Mesendoderm (in vitro differentiated cells): ENCODE measurements at regions not wholly inside any gene's neighbourhood (a gene's known extent, or its start where the extent isn't known, plus 50 kb on each side); places are given as distances from the start of the nearest gene placed in this dataset.

Experiments
- DNase-seq: peaks from one replicate; pipeline ENCODE4 v3.0.0; 2013
- H2AK5ac ChIP-seq: 2 replicates; pipeline ENCODE4 v1.6.1; 2013; ENCODE audit warnings: low read length, inconsistent platforms
- H2BK120ac ChIP-seq: 2 replicates; pipeline ENCODE4 v1.6.1; 2013; ENCODE audit warnings: low read depth, mild to moderate bottlenecking, low read length, moderate library complexity, mixed read lengths
- H2BK15ac ChIP-seq: replicated peaks from 2 replicates; pipeline ENCODE4 v1.6.1; 2013; ENCODE audit warnings: low read depth, mild to moderate bottlenecking, moderate library complexity
- H2BK5ac ChIP-seq: 2 replicates; pipeline ENCODE4 v1.6.1; 2013; ENCODE audit warnings: low read length, inconsistent platforms
- H3K18ac ChIP-seq: 2 replicates; pipeline ENCODE4 v1.6.1; 2013; ENCODE audit warnings: mild to moderate bottlenecking, low read length, mixed read lengths
- H3K23ac ChIP-seq: one replicate; pipeline ENCODE4 v1.6.1; 2013; ENCODE audit warnings: low read length
- H3K27ac ChIP-seq: 2 replicates; pipeline ENCODE4 v1.5.1; 2013; ENCODE audit warnings: low read depth, mild to moderate bottlenecking, inconsistent platforms, low read length, moderate library complexity
- H3K27me3 ChIP-seq: 2 replicates; pipeline ENCODE4 v1.6.1; 2013; ENCODE audit warnings: low read length, control low read depth, mild to moderate bottlenecking, inconsistent platforms; ENCODE audit not compliant: insufficient read depth, poor library complexity
- H3K36me3 ChIP-seq: 2 replicates; pipeline ENCODE4 v1.6.1; 2013; ENCODE audit warnings: low read length, inconsistent platforms; ENCODE audit not compliant: control insufficient read depth, insufficient read depth
- H3K4ac ChIP-seq: one replicate; pipeline ENCODE4 v1.6.1; 2013; ENCODE audit warnings: low read depth, mild to moderate bottlenecking, low read length, moderate library complexity
- H3K4me1 ChIP-seq: 2 replicates; pipeline ENCODE4 v1.6.1; 2013; ENCODE audit warnings: low read depth, low read length, inconsistent platforms; ENCODE audit not compliant: control insufficient read depth
- H3K4me2 ChIP-seq: 2 replicates; pipeline ENCODE4 v1.6.1; 2013; ENCODE audit warnings: low read length
- H3K4me3 ChIP-seq: 2 replicates; pipeline ENCODE4 v1.5.1; 2013; ENCODE audit warnings: mild to moderate bottlenecking, low read length
- H3K56ac ChIP-seq: one replicate; pipeline ENCODE4 v1.6.1; 2013; ENCODE audit warnings: low read length
- H3K79me1 ChIP-seq: 2 replicates; pipeline ENCODE4 v1.6.1; 2013; ENCODE audit warnings: low read length, inconsistent platforms
- H3K79me2 ChIP-seq: 2 replicates; pipeline ENCODE4 v1.6.1; 2013; ENCODE audit warnings: mild to moderate bottlenecking, low read length; ENCODE audit not compliant: control insufficient read depth, insufficient read depth
- H3K9ac ChIP-seq: 2 replicates; pipeline ENCODE4 v1.6.1; 2013; ENCODE audit warnings: low read length, inconsistent platforms
- H4K5ac ChIP-seq: one replicate; pipeline ENCODE4 v1.6.1; 2013; ENCODE audit warnings: low read length
- H4K8ac ChIP-seq: one replicate; pipeline ENCODE4 v1.6.1; 2013; ENCODE audit warnings: low read depth, mild to moderate bottlenecking, control low read depth, low read length, moderate library complexity
- WGBS: extraction: QIAGEN DNeasy Blood & Tissue Kit; methylation state at CpG from one replicate; pipeline ENCODE4 v1.1.7; 2013; ENCODE audit warnings: low lambda C conversion rate, missing lambda C conversion rate; ENCODE audit not compliant: insufficient coverage; ENCODE audit errors: extremely low coverage; 5-methylcytosine and 5-hydroxymethylcytosine counted together

- Histone ChIP-seq H3K27ac (no peak overlapping the region), H3K79me2 (no peaks in the 10 kb centered on the region), H2BK120ac (no peak overlapping the region), H4K5ac (no peak overlapping the region), H3K4me2 (no peak overlapping the region), H3K23ac (no peak overlapping the region), H2AK5ac (no peak overlapping the region), H3K4me3 (no peak overlapping the region), H3K9ac (no peak overlapping the region), H2BK15ac (no peak overlapping the region), H4K8ac (no peak overlapping the region), H3K36me3 (no peaks in the 10 kb centered on the region), H3K4ac (no peak overlapping the region), H3K56ac (peak overlapping the region; percentile 25), H3K27me3 (no peaks in the 10 kb centered on the region), H3K4me1 (no peaks in the 10 kb centered on the region), H3K79me1 (no peaks in the 10 kb centered on the region), H3K18ac (no peak overlapping the region), H2BK5ac (peak overlapping the region; percentile 36)
- no CpG with 5 or more reads among the region's 9 CpGs for WGBS
- DNase-seq: no peak
These were observed 297.3 kb downstream of the ABCC12 start for GRCh38 chr16:47858333-47858982.

- H2BK5ac ChIP-seq: no peak overlapping the region
- no peak overlapping the region for H3K27ac ChIP-seq
- H3K4me2 ChIP-seq: no peak overlapping the region
- no peaks in the 10 kb centered on the region for H3K79me1 ChIP-seq
- H2BK120ac ChIP-seq: no peak overlapping the region
- no peak overlapping the region for H3K4me3 ChIP-seq
- DNase-seq: no peak
- no peaks in the 10 kb centered on the region for H3K27me3 ChIP-seq
- WGBS: no CpG with 5 or more reads among the region's 3 CpGs
- no peak overlapping the region for H3K4ac ChIP-seq
- no peak overlapping the region for H3K56ac ChIP-seq
- H3K9ac ChIP-seq: no peak overlapping the region
- no peak overlapping the region for H2BK15ac ChIP-seq
- H3K23ac ChIP-seq: no peak overlapping the region
- H3K36me3 ChIP-seq: no peaks in the 10 kb centered on the region
- H4K8ac ChIP-seq: no peak overlapping the region
- H3K4me1 ChIP-seq: no peaks in the 10 kb centered on the region
- no peak overlapping the region for H4K5ac ChIP-seq
- H3K79me2 ChIP-seq: no peaks in the 10 kb centered on the region
- H2AK5ac ChIP-seq: no peak overlapping the region
- H3K18ac ChIP-seq: no peak overlapping the region
These were observed 300.4 kb downstream of the ABCC12 start for GRCh38 chr16:47855431-47855830.

GRCh38 chr16:47854737-47855136, 301.1 kb downstream of the ABCC12 start:
- DNase-seq: no peak
- Histone ChIP-seq H3K4me1 (no peaks in the 10 kb centered on the region), H3K27ac (no peak overlapping the region), H3K4me3 (no peak overlapping the region), H3K56ac (no peak overlapping the region), H3K4ac (no peak overlapping the region), H4K5ac (no peak overlapping the region), H3K4me2 (no peak overlapping the region), H3K27me3 (no peaks in the 10 kb centered on the region), H3K36me3 (no peaks in the 10 kb centered on the region), H4K8ac (no peak overlapping the region), H2AK5ac (no peak overlapping the region), H3K79me1 (no peaks in the 10 kb centered on the region), H2BK15ac (no peak overlapping the region), H2BK120ac (no peak overlapping the region), H3K18ac (no peak overlapping the region), H3K9ac (no peak overlapping the region), H2BK5ac (no peak overlapping the region), H3K23ac (no peak overlapping the region), H3K79me2 (no peaks in the 10 kb centered on the region)
- 100% methylated on average over 2 of the region's 2 CpGs for WGBS

- Histone ChIP-seq H2BK120ac (no peak overlapping the region), H3K4me1 (peaks cover 8% of the 10 kb centered on the region), H3K27me3 (no peaks in the 10 kb centered on the region), H3K23ac (no peak overlapping the region), H2BK5ac (no peak overlapping the region), H2BK15ac (no peak overlapping the region), H3K4ac (no peak overlapping the region), H3K27ac (no peak overlapping the region), H3K36me3 (no peaks in the 10 kb centered on the region), H4K5ac (no peak overlapping the region), H3K9ac (no peak overlapping the region), H3K56ac (peak overlapping the region; percentile 17), H3K4me3 (no peak overlapping the region), H3K79me1 (no peaks in the 10 kb centered on the region), H3K4me2 (no peak overlapping the region), H2AK5ac (no peak overlapping the region), H3K18ac (no peak overlapping the region), H3K79me2 (no peaks in the 10 kb centered on the region), H4K8ac (no peak overlapping the region)
- no peak for DNase-seq
- no CpG with 5 or more reads among the region's 6 CpGs for WGBS
These were observed 302.8 kb downstream of the ABCC12 start for GRCh38 chr16:47852991-47853390.

- Histone ChIP-seq H4K5ac (no peak overlapping the region), H3K79me1 (no peaks in the 10 kb centered on the region), H3K56ac (peak overlapping the region; percentile 27), H3K23ac (no peak overlapping the region), H3K27me3 (no peaks in the 10 kb centered on the region), H2BK120ac (no peak overlapping the region), H3K18ac (no peak overlapping the region), H2BK5ac (no peak overlapping the region), H4K8ac (no peak overlapping the region), H3K9ac (no peak overlapping the region), H2AK5ac (peak overlapping the region; percentile 82), H2BK15ac (no peak overlapping the region), H3K36me3 (no peaks in the 10 kb centered on the region), H3K79me2 (no peaks in the 10 kb centered on the region), H3K27ac (no peak overlapping the region), H3K4ac (no peak overlapping the region), H3K4me2 (no peak overlapping the region), H3K4me3 (no peak overlapping the region), H3K4me1 (peaks cover 8% of the 10 kb centered on the region)
- no CpG with 5 or more reads among the region's 8 CpGs for WGBS
- DNase-seq: no peak
These were observed 304.6 kb downstream of the ABCC12 start for GRCh38 chr16:47851146-47851545.

GRCh38 chr16:47849736-47850135, 306.1 kb downstream of the ABCC12 start:
- WGBS: no CpG with 5 or more reads among the region's 5 CpGs
- H4K8ac ChIP-seq: no peak overlapping the region
- no peak overlapping the region for H3K4ac ChIP-seq
- H3K27me3 ChIP-seq: no peaks in the 10 kb centered on the region
- no peak overlapping the region for H4K5ac ChIP-seq
- H3K9ac ChIP-seq: no peak overlapping the region
- H3K18ac ChIP-seq: no peak overlapping the region
- H3K27ac ChIP-seq: no peak overlapping the region
- no peak overlapping the region for H3K56ac ChIP-seq
- H3K79me2 ChIP-seq: no peaks in the 10 kb centered on the region
- no peak overlapping the region for H3K4me2 ChIP-seq
- DNase-seq: no peak
- no peak overlapping the region for H2BK15ac ChIP-seq
- H3K4me1 ChIP-seq: peaks cover 8% of the 10 kb centered on the region
- H2BK5ac ChIP-seq: no peak overlapping the region
- H3K23ac ChIP-seq: no peak overlapping the region
- no peaks in the 10 kb centered on the region for H3K79me1 ChIP-seq
- no peak overlapping the region for H2AK5ac ChIP-seq
- H3K36me3 ChIP-seq: no peaks in the 10 kb centered on the region
- no peak overlapping the region for H3K4me3 ChIP-seq
- H2BK120ac ChIP-seq: no peak overlapping the region
